Nephron (organoid): ENCODE measurements at regions not wholly inside any gene's neighbourhood (a gene's known extent, or its start where the extent isn't known, plus 50 kb on each side); places are given as distances from the start of the nearest gene placed in this dataset.
"Not testable (repeated sequence)": the region's sequence is repeated elsewhere in the genome, so short reads cannot be mapped to it uniquely, and the experiment has no call there.

Experiments used
- H3K27ac Mint-ChIP-seq, 3 experiments: 2 replicates each; pipeline ENCODE4 v1.8.0; 2020; ENCODE audit warnings: mixed read lengths in 3 of 3, mild to moderate bottlenecking in 2 of 3, moderate library complexity in 1 of 3
- H3K27me3 Mint-ChIP-seq: 2 replicates; pipeline ENCODE4 v1.8.0; 2021; ENCODE audit warnings: low read depth, mild to moderate bottlenecking, moderate library complexity, mixed read lengths
- H3K36me3 Mint-ChIP-seq: 2 replicates; pipeline ENCODE4 v1.8.0; 2020; ENCODE audit warnings: low read depth, mixed read lengths
- H3K4me1 Mint-ChIP-seq: 2 replicates; pipeline ENCODE4 v1.8.0; 2020; ENCODE audit warnings: mixed read lengths
- H3K4me3 Mint-ChIP-seq, 3 experiments: 2 replicates each; pipeline ENCODE4 v1.8.0; 2020; ENCODE audit warnings: mild to moderate bottlenecking in 3 of 3, mixed read lengths in 3 of 3, moderate library complexity in 2 of 3
- H3K9me3 Mint-ChIP-seq: 2 replicates; pipeline ENCODE4 v1.8.0; 2020; ENCODE audit warnings: mixed read lengths
- TF ChIP-seq, protein P1 (sequence below), 3 experiments: fragments of 200-600 bp; sonication (generic); IDR thresholded peaks; one replicate each; pipeline ENCODE4 v1.5.0; 2021; ENCODE audit warnings: antibody characterized with exemption in 3 of 3; ENCODE audit not compliant: unreplicated experiment in 3 of 3

DNA sequence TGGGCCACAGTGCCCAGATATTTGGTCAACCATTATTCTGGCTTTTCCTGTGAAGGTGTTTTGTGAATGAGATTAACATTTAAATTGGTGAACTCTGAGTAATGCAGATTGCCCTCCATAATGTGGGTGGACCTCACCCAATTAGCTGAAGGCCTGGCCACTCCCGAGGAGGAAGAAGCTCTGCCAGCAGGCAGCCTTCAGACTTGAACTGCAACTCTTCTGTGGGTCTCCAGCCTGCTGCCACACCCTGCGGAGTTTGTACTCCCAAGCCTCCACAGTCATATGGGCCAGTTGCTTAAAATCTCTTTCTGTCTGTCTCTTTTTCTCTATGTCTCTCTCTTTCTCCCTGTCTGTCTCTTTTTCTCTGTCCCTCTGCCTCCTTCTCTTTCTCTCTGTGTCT is 262.7 kb downstream of the MYCN start:
- Mint-ChIP-seq H3K36me3 (no peaks in the 10 kb centered on the region), H3K27me3 (peaks cover 9% of the 10 kb centered on the region), H3K4me3 (no peak overlapping the region), H3K4me1 (peaks cover 40% of the 10 kb centered on the region), H3K9me3 (peaks cover 6% of the 10 kb centered on the region), H3K27ac (no peak overlapping the region)
- TF ChIP-seq, protein P1, sequence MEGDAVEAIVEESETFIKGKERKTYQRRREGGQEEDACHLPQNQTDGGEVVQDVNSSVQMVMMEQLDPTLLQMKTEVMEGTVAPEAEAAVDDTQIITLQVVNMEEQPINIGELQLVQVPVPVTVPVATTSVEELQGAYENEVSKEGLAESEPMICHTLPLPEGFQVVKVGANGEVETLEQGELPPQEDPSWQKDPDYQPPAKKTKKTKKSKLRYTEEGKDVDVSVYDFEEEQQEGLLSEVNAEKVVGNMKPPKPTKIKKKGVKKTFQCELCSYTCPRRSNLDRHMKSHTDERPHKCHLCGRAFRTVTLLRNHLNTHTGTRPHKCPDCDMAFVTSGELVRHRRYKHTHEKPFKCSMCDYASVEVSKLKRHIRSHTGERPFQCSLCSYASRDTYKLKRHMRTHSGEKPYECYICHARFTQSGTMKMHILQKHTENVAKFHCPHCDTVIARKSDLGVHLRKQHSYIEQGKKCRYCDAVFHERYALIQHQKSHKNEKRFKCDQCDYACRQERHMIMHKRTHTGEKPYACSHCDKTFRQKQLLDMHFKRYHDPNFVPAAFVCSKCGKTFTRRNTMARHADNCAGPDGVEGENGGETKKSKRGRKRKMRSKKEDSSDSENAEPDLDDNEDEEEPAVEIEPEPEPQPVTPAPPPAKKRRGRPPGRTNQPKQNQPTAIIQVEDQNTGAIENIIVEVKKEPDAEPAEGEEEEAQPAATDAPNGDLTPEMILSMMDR (IDR thresholded peaks at IDR 0.05; ENCODE audit: unreplicated experiment in 3 of 3): no peak

DNA sequence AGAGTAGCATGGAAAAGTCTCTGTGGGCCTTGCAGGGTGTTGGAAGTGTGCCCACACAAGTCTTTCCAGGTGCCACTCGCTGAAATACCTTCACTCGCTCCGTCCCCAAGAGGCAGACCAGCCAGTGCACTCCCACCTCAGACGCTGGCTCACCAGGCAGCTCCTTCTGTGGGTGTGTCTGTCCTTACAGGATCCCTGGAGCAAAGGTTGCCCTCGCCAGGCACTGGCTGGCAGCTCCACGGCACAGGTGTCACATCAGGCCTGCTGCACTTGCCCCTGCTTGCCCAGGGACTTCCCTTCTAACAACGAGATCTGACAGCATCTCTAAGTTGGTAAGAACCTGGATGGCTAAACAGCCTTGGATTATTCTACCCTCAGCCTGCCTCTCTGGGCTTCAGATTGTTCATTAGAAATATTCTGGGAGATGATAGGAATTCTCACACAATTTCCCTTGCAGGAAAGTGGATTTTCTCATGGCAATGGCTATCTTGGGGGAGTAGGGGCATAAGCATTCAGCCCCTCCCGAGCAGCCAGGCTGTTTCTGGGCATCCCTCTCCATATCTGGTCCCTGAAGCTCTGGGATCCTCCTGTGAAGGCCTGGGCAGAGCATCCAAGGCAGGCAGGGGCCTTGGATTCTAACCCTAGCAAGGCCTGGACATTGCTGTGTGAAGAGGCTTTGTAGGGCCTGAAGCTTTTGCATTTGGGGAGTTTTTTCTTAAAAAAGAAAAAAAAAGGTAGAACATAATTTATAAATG is 262.1 kb downstream of the MYCN start:
- Mint-ChIP-seq H3K4me1 (peaks cover 40% of the 10 kb centered on the region), H3K4me3 (no peak overlapping the region), H3K36me3 (no peaks in the 10 kb centered on the region), H3K27me3 (peaks cover 9% of the 10 kb centered on the region), H3K27ac (no peak overlapping the region), H3K9me3 (peaks cover 6% of the 10 kb centered on the region)
- TF ChIP-seq, protein P1 (IDR thresholded peaks at IDR 0.05; ENCODE audit: unreplicated experiment in 3 of 3): no peak

DNA sequence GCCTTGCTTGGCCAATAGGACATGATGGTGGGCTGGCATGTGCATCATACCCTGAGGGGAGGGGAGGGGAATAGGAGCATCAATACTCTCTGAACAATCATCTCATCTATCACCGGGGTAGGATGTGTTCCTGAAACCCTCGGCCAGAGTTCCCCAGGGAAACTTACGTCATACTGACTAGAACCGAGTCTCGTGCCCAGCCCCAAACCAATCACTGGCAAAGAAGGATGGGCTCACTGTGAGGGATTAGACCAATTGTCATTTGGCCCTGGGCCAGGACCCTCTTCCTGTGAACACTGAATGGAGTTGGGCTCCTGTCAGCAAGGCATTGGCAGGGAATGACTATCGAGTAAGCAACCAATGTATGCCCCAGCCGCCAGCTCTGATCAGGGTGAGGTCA is 261.5 kb downstream of the MYCN start:
- H3K36me3 Mint-ChIP-seq: no peaks in the 10 kb centered on the region
- peaks cover 34% of the 10 kb centered on the region for H3K4me1 Mint-ChIP-seq
- TF ChIP-seq, protein P1 (IDR thresholded peaks at IDR 0.05; ENCODE audit: unreplicated experiment in 3 of 3): no peak
- peaks cover 9% of the 10 kb centered on the region for H3K27me3 Mint-ChIP-seq
- H3K4me3 Mint-ChIP-seq: no peak overlapping the region
- no peak overlapping the region for H3K27ac Mint-ChIP-seq
- peaks cover 6% of the 10 kb centered on the region for H3K9me3 Mint-ChIP-seq

DNA sequence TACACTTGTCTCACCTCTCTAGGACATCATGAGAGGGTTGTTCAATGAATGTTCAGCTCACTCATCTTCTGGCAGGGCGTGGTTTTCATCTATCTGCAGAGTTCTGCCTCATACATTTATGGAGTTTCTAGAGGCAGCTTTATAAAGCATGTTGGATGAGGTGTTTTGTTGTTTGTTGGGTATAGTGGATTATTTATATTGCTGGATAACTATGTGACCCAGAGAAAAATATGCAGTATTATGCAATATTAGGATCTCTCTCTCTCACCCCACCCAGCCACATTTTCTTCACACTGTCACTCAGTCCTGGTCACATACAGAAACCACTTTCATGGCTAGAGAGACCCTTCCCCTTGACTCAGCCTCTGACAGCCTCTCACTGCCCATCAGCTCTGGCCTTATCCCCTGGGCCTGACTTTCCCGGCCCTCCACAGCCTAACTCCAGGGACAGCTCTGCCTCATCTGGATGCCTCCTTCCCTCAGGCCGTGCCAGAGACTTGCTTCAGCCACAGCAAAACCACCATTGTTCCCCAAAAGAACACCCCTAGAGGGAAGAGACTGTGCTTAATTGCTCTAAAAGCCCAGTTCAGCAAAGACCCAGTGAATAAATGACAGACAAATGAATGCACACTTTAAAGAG is 260.3 kb downstream of the MYCN start:
- TF ChIP-seq, protein P1 (IDR thresholded peaks at IDR 0.05; ENCODE audit: unreplicated experiment in 3 of 3): no peak
- Mint-ChIP-seq H3K4me1 (peaks cover 24% of the 10 kb centered on the region), H3K27me3 (peaks cover 9% of the 10 kb centered on the region), H3K27ac (no peak overlapping the region), H3K9me3 (peaks cover 3% of the 10 kb centered on the region), H3K36me3 (no peaks in the 10 kb centered on the region), H3K4me3 (no peak overlapping the region)

GRCh38 chr2:16199882-16200553 is 259.7 kb downstream of the MYCN start:
- H3K4me3 Mint-ChIP-seq: no peak overlapping the region
- H3K9me3 Mint-ChIP-seq: peaks cover 3% of the 10 kb centered on the region
- TF ChIP-seq, protein P1 (IDR thresholded peaks at IDR 0.05; ENCODE audit: unreplicated experiment in 3 of 3): no peak
- peaks cover 9% of the 10 kb centered on the region for H3K27me3 Mint-ChIP-seq
- no peaks in the 10 kb centered on the region for H3K36me3 Mint-ChIP-seq
- peaks cover 18% of the 10 kb centered on the region for H3K4me1 Mint-ChIP-seq
- H3K27ac Mint-ChIP-seq: no peak overlapping the region

DNA sequence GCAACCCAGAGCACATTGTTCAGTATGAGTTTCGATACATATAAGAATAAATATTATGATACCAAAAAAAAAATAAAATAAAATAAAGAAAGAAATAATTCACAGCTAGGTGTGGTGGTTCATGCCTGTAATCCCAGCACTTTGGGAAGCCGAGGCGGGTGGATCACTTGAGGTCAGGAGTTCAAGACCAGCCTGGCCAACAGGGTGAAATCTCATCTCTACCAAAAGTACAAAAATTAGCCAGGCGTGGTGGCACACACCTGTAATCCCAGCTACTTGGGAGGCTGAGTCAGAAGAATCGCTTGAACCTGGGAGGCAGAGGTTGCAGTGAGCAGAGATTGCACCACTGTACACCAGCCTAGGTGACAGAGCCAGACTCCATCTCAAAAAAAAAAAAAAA is 258.9 kb downstream of the MYCN start:
- H3K9me3 Mint-ChIP-seq, H3K27ac Mint-ChIP-seq, H3K36me3 Mint-ChIP-seq, H3K4me3 Mint-ChIP-seq, H3K27me3 Mint-ChIP-seq: not testable (repeated sequence)
- peaks cover 10% of the 10 kb centered on the region for H3K4me1 Mint-ChIP-seq
